DOHH2 (cell line): ENCODE measurements at regions not wholly inside any gene's neighbourhood (a gene's known extent, or its start where the extent isn't known, plus 50 kb on each side); places are given as distances from the start of the nearest gene placed in this dataset.

Experiments used
- CTCF ChIP-seq: fragments of 200-600 bp; sonication (generic); IDR thresholded peaks from one replicate; pipeline ENCODE4 v1.5.1; 2014; ENCODE audit warnings: antibody characterized with exemption, mild to moderate bottlenecking, low read depth, low read length; ENCODE audit not compliant: poor library complexity, severe bottlenecking
- EZH2phosphoT487 ChIP-seq: fragments of 200-600 bp; sonication (generic); IDR thresholded peaks from 2 replicates; pipeline ENCODE4 v1.6.1; 2017; ENCODE audit warnings: borderline replicate concordance, mild to moderate bottlenecking, antibody characterized with exemption, low read length, moderate library complexity, mixed read lengths

GRCh38 chr11:26193694-26194365 lies 138.1 kb upstream of the ANO3 start:
- no peak for TF ChIP-seq CTCF
- TF ChIP-seq EZH2phosphoT487, result no peak
